ENCODE measurements at regions not wholly inside any gene's neighbourhood (a gene's known extent, or its start where the extent isn't known, plus 50 kb on each side); places are given as distances from the start of the nearest gene placed in this dataset.

- DNase-seq (ENCODE audit: insufficient read length, low spot score) (no peak), FAIRE-seq (no peak)
- TF ChIP-seq POLR2A (IDR thresholded peaks at IDR 0.05; ENCODE audit: low read depth, low read length), result no peak
Observed at GRCh38 chr3:99159220-99159762, 257.8 kb upstream of the DCBLD2 start.

GRCh38 chr3:99145031-99145430 lies 243.5 kb upstream of the DCBLD2 start:
- FAIRE-seq, result no peak
- no peak for DNase-seq (ENCODE audit: insufficient read length, low spot score)
- TF ChIP-seq POLR2A (IDR thresholded peaks at IDR 0.05; ENCODE audit: low read depth, low read length), result no peak

- no peak for TF ChIP-seq POLR2A (IDR thresholded peaks at IDR 0.05; ENCODE audit: low read depth, low read length)
- FAIRE-seq (no peak), DNase-seq (ENCODE audit: insufficient read length, low spot score) (no peak)
Observed at GRCh38 chr3:99143493-99143892, 242.0 kb upstream of the DCBLD2 start.

- no peak for TF ChIP-seq POLR2A (IDR thresholded peaks at IDR 0.05; ENCODE audit: low read depth, low read length)
- DNase-seq (ENCODE audit: insufficient read length, low spot score) (no peak), FAIRE-seq (no peak)
Observed at GRCh38 chr3:99134986-99135385, 233.5 kb upstream of the DCBLD2 start.

- DNase-seq (ENCODE audit: insufficient read length, low spot score) (no peak), FAIRE-seq (peak; percentile 95)
- no peak for TF ChIP-seq POLR2A (IDR thresholded peaks at IDR 0.05; ENCODE audit: low read depth, low read length)
Observed at GRCh38 chr3:99131876-99132275, 230.4 kb upstream of the DCBLD2 start.

GRCh38 chr3:99128725-99129505 lies 227.4 kb upstream of the DCBLD2 start:
- FAIRE-seq (peak; percentile 100), DNase-seq (ENCODE audit: insufficient read length, low spot score) (peak; percentile 33)
- TF ChIP-seq POLR2A (IDR thresholded peaks at IDR 0.05; ENCODE audit: low read depth, low read length), result no peak

GRCh38 chr3:99128235-99128634 lies 226.7 kb upstream of the DCBLD2 start:
- FAIRE-seq (no peak), DNase-seq (ENCODE audit: insufficient read length, low spot score) (no peak)
- no peak for TF ChIP-seq POLR2A (IDR thresholded peaks at IDR 0.05; ENCODE audit: low read depth, low read length)

- DNase-seq (ENCODE audit: insufficient read length, low spot score) (no peak), FAIRE-seq (no peak)
Observed at GRCh38 chr3:99126316-99126715, 224.8 kb upstream of the DCBLD2 start.

GRCh38 chr3:99119385-99119784 lies 217.9 kb upstream of the DCBLD2 start:
- DNase-seq (ENCODE audit: insufficient read length, low spot score), result no peak
- FAIRE-seq, result no peak
- no peak for TF ChIP-seq POLR2A (IDR thresholded peaks at IDR 0.05; ENCODE audit: low read depth, low read length)

More at GRCh38 chr3:99126316-99126715, 224.8 kb upstream of the DCBLD2 start:
- no peak for TF ChIP-seq POLR2A (IDR thresholded peaks at IDR 0.05; ENCODE audit: low read depth, low read length)

- no peak for FAIRE-seq
- TF ChIP-seq POLR2A (IDR thresholded peaks at IDR 0.05; ENCODE audit: low read depth, low read length), result no peak
Observed at GRCh38 chr3:99118381-99118780, 216.9 kb upstream of the DCBLD2 start.

GRCh38 chr3:99114565-99115291 lies 213.2 kb upstream of the DCBLD2 start:
- FAIRE-seq (no peak), DNase-seq (ENCODE audit: insufficient read length, low spot score) (no peak)
- no peak for TF ChIP-seq POLR2A (IDR thresholded peaks at IDR 0.05; ENCODE audit: low read depth, low read length)

More at GRCh38 chr3:99118381-99118780, 216.9 kb upstream of the DCBLD2 start:
- DNase-seq (ENCODE audit: insufficient read length, low spot score), result no peak

GRCh38 chr3:99111235-99111634 lies 209.7 kb upstream of the DCBLD2 start:
- no peak for TF ChIP-seq POLR2A (IDR thresholded peaks at IDR 0.05; ENCODE audit: low read depth, low read length)
- FAIRE-seq (no peak), DNase-seq (ENCODE audit: insufficient read length, low spot score) (no peak)

- TF ChIP-seq POLR2A (IDR thresholded peaks at IDR 0.05; ENCODE audit: low read depth, low read length), result no peak
- FAIRE-seq (no peak), DNase-seq (ENCODE audit: insufficient read length, low spot score) (no peak)
Observed at GRCh38 chr3:99110401-99110800, 208.9 kb upstream of the DCBLD2 start.

GRCh38 chr3:99108508-99108907 lies 207.0 kb upstream of the DCBLD2 start:
- TF ChIP-seq POLR2A (IDR thresholded peaks at IDR 0.05; ENCODE audit: low read depth, low read length), result no peak
- FAIRE-seq (peak; percentile 96), DNase-seq (ENCODE audit: insufficient read length, low spot score) (no peak)

Measured in H54 (cell line).